Liver (tissue), 8 donors: ENCODE measurements at regions not wholly inside any gene's neighbourhood (a gene's known extent, or its start where the extent isn't known, plus 50 kb on each side); places are given as distances from the start of the nearest gene placed in this dataset.

Experiments used
- DNase-seq: peaks from one replicate; pipeline ENCODE4 v3.0.0-alpha.2; 2017; ENCODE audit warnings: low spot score
- H3K27ac ChIP-seq, 2 donors: one replicate each; pipeline ENCODE4 v1.7.0; 2013; ENCODE audit warnings: inconsistent platforms in 2 of 2, low read length in 2 of 2, control low read depth in 1 of 2, low read depth in 1 of 2, mild to moderate bottlenecking in 1 of 2
- H3K27me3 ChIP-seq, 4 donors: one replicate each; pipeline versions ENCODE4 v1.6.1 to v1.7.0; 2013; ENCODE audit warnings: low read length in 3 of 4, inconsistent platforms in 1 of 4, mild to moderate bottlenecking in 1 of 4, moderate library complexity in 1 of 4; ENCODE audit not compliant: control insufficient read depth in 4 of 4, insufficient read depth in 4 of 4
- H3K36me3 ChIP-seq, 4 donors: one replicate each; pipeline versions ENCODE4 v1.6.1 to v1.7.0; 2013; ENCODE audit warnings: low read length in 3 of 4, mild to moderate bottlenecking in 3 of 4, low read depth in 1 of 4, moderate library complexity in 1 of 4; ENCODE audit not compliant: control insufficient read depth in 4 of 4, insufficient read depth in 3 of 4
- H3K4me1 ChIP-seq, 4 donors: one replicate each; pipeline versions ENCODE4 v1.6.1 to v1.7.0; 2013; ENCODE audit warnings: low read length in 3 of 4, mild to moderate bottlenecking in 3 of 4, moderate library complexity in 1 of 4; ENCODE audit not compliant: control insufficient read depth in 4 of 4, insufficient read depth in 4 of 4
- H3K4me3 ChIP-seq, 3 donors: one replicate each; pipeline versions ENCODE4 v1.6.1 to v1.7.0; 2013; ENCODE audit warnings: low read length in 3 of 3, control low read depth in 1 of 3, low read depth in 1 of 3, mild to moderate bottlenecking in 1 of 3
- H3K9ac ChIP-seq, 2 donors: one replicate each; pipeline ENCODE4 v1.7.0; 2013; ENCODE audit warnings: low read length in 2 of 2, mild to moderate bottlenecking in 2 of 2, moderate library complexity in 2 of 2, control low read depth in 1 of 2, low read depth in 1 of 2
- H3K9me3 ChIP-seq, 4 donors: one replicate each; pipeline versions ENCODE4 v1.6.1 to v1.7.0; 2013; ENCODE audit warnings: low read length in 3 of 4; ENCODE audit not compliant: control insufficient read depth in 4 of 4
- FOXA2 ChIP-seq: IDR thresholded peaks from 2 replicates; pipeline ENCODE4 v1.6.1; 2016; ENCODE audit warnings: antibody characterized with exemption
- HNF4A ChIP-seq, 2 donors: conservative IDR thresholded peaks; 2 replicates each; pipeline ENCODE4 v1.6.1; 2016; ENCODE audit warnings: antibody characterized with exemption in 2 of 2, mild to moderate bottlenecking in 2 of 2
- JUND ChIP-seq, 2 donors: IDR thresholded peaks; 2 replicates each; pipeline ENCODE4 v1.6.1; 2016; ENCODE audit warnings: antibody characterized with exemption in 2 of 2
- RAD21 ChIP-seq, 2 donors: IDR thresholded peaks; 2 replicates each; pipeline ENCODE4 v1.6.1; 2016; ENCODE audit warnings: antibody characterized with exemption in 2 of 2, mild to moderate bottlenecking in 2 of 2
- RXRA ChIP-seq, 2 donors: IDR thresholded peaks; 2 replicates each; pipeline ENCODE4 v1.6.1; 2017 to 2018; ENCODE audit warnings: antibody characterized with exemption in 2 of 2, mild to moderate bottlenecking in 1 of 2
- WGBS: extraction: QIAGEN DNeasy Blood & Tissue Kit; methylation state at CpG from one replicate; pipeline ENCODE4 v1.1.7; 2013; 5-methylcytosine and 5-hydroxymethylcytosine counted together
- TF ChIP-seq, protein P1 (sequence below): fragments of 150-350 bp; IDR thresholded peaks from 2 replicates; pipeline ENCODE4 v1.5.1; 2017; ENCODE audit warnings: improper control_type of control experiment, low read depth, low read length; ENCODE audit not compliant: missing input control
- TF ChIP-seq, protein P2 (sequence below): IDR thresholded peaks from 2 replicates; pipeline ENCODE4 v1.6.1; 2016; ENCODE audit warnings: antibody characterized with exemption, mild to moderate bottlenecking
- TF ChIP-seq, protein P3 (sequence below): IDR thresholded peaks from 2 replicates; pipeline ENCODE4 v1.6.1; 2016; ENCODE audit warnings: antibody characterized with exemption
- TF ChIP-seq, protein P4 (sequence below): IDR thresholded peaks from 2 replicates; pipeline ENCODE4 v1.6.1; 2016; ENCODE audit warnings: antibody characterized with exemption
- TF ChIP-seq, protein P5 (sequence below): IDR thresholded peaks from 2 replicates; pipeline ENCODE4 v1.6.1; 2016; ENCODE audit warnings: antibody characterized with exemption
- donor health status: healthy.
- donor health status: healthy.
- donor health status: healthy.
- donor health status: healthy.
- donor health status: healthy.

DNA sequence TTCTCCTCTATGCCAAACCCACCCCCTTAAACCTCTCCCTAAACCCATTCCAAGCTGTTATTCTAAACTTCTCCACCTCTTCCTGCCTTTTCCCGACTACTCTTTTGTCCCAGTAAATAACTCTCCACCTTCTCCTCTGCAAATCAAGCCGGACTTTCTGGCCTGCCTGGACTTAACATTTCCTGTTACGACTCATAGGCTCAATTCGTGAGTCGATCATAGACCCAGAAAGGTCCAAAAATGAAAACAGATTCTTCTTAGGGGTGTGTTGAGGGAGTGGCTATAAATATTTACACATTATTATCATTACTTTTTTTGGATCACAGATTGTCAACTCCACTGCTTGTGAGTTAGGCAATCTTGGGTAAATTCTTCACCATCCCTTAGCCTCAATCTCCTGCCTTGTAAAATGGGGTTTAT, 59.0 kb upstream of the HABP2 start:
- Histone ChIP-seq H3K4me1 (peaks cover 0 to 2% (median 0%) of the 10 kb centered on the region in 4 donors), H3K36me3 (no peaks in the 10 kb centered on the region), H3K9me3 (no peaks in the 10 kb centered on the region), H3K9ac (no peak overlapping the region), H3K4me3 (no peak overlapping the region), H3K27ac (no peak overlapping the region), H3K27me3 (no peaks in the 10 kb centered on the region)
- WGBS: 72% methylated on average over 5 of the region's 5 CpGs
- no peak for DNase-seq
- no peak for TF ChIP-seq FOXA2

DNA sequence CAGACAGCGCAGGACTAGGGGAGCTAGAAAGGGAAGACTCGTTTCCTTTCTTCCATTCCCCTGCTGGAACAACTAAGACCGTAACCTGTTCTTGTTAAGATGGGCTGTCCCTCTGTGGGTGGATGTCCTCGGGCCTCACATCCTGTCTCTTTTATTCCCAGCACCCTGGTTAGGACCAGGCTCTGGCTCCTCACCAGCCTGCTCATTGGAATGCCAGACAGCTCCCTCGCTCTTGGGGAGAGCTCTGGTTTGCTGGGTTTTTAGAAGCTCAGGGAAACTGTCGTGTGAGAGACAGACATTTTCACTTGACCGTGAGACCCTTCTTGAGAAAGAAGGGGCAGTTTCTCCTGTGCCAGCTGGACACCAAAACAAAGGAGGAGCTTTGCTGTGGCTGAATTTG, 58.1 kb upstream of the HABP2 start:
- Histone ChIP-seq H3K9me3 (no peaks in the 10 kb centered on the region), H3K9ac (no peak overlapping the region), H3K27me3 (no peaks in the 10 kb centered on the region), H3K4me1 (peaks cover 0 to 2% (median 0%) of the 10 kb centered on the region in 4 donors), H3K4me3 (no peak overlapping the region), H3K27ac (no peak overlapping the region), H3K36me3 (no peaks in the 10 kb centered on the region)
- no peak for DNase-seq
- no peak for TF ChIP-seq RXRA (IDR thresholded peaks at IDR 0.05)
- TF ChIP-seq, protein P1, sequence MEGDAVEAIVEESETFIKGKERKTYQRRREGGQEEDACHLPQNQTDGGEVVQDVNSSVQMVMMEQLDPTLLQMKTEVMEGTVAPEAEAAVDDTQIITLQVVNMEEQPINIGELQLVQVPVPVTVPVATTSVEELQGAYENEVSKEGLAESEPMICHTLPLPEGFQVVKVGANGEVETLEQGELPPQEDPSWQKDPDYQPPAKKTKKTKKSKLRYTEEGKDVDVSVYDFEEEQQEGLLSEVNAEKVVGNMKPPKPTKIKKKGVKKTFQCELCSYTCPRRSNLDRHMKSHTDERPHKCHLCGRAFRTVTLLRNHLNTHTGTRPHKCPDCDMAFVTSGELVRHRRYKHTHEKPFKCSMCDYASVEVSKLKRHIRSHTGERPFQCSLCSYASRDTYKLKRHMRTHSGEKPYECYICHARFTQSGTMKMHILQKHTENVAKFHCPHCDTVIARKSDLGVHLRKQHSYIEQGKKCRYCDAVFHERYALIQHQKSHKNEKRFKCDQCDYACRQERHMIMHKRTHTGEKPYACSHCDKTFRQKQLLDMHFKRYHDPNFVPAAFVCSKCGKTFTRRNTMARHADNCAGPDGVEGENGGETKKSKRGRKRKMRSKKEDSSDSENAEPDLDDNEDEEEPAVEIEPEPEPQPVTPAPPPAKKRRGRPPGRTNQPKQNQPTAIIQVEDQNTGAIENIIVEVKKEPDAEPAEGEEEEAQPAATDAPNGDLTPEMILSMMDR: no peak
- TF ChIP-seq FOXA2: no peak
- TF ChIP-seq, protein P2, sequence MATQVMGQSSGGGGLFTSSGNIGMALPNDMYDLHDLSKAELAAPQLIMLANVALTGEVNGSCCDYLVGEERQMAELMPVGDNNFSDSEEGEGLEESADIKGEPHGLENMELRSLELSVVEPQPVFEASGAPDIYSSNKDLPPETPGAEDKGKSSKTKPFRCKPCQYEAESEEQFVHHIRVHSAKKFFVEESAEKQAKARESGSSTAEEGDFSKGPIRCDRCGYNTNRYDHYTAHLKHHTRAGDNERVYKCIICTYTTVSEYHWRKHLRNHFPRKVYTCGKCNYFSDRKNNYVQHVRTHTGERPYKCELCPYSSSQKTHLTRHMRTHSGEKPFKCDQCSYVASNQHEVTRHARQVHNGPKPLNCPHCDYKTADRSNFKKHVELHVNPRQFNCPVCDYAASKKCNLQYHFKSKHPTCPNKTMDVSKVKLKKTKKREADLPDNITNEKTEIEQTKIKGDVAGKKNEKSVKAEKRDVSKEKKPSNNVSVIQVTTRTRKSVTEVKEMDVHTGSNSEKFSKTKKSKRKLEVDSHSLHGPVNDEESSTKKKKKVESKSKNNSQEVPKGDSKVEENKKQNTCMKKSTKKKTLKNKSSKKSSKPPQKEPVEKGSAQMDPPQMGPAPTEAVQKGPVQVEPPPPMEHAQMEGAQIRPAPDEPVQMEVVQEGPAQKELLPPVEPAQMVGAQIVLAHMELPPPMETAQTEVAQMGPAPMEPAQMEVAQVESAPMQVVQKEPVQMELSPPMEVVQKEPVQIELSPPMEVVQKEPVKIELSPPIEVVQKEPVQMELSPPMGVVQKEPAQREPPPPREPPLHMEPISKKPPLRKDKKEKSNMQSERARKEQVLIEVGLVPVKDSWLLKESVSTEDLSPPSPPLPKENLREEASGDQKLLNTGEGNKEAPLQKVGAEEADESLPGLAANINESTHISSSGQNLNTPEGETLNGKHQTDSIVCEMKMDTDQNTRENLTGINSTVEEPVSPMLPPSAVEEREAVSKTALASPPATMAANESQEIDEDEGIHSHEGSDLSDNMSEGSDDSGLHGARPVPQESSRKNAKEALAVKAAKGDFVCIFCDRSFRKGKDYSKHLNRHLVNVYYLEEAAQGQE: no peak
- TF ChIP-seq, protein P3, sequence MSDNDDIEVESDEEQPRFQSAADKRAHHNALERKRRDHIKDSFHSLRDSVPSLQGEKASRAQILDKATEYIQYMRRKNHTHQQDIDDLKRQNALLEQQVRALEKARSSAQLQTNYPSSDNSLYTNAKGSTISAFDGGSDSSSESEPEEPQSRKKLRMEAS: no peak
- TF ChIP-seq, protein P4, sequence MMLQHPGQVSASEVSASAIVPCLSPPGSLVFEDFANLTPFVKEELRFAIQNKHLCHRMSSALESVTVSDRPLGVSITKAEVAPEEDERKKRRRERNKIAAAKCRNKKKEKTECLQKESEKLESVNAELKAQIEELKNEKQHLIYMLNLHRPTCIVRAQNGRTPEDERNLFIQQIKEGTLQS: no peak
- TF ChIP-seq RAD21 (IDR thresholded peaks at IDR 0.05): no peak
- TF ChIP-seq, protein P5, sequence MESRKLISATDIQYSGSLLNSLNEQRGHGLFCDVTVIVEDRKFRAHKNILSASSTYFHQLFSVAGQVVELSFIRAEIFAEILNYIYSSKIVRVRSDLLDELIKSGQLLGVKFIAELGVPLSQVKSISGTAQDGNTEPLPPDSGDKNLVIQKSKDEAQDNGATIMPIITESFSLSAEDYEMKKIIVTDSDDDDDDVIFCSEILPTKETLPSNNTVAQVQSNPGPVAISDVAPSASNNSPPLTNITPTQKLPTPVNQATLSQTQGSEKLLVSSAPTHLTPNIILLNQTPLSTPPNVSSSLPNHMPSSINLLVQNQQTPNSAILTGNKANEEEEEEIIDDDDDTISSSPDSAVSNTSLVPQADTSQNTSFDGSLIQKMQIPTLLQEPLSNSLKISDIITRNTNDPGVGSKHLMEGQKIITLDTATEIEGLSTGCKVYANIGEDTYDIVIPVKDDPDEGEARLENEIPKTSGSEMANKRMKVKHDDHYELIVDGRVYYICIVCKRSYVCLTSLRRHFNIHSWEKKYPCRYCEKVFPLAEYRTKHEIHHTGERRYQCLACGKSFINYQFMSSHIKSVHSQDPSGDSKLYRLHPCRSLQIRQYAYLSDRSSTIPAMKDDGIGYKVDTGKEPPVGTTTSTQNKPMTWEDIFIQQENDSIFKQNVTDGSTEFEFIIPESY: no peak
- no peak for TF ChIP-seq HNF4A (conservative IDR thresholded peaks at IDR 0.05)
- WGBS: 80% methylated on average over 7 of the region's 7 CpGs

DNA sequence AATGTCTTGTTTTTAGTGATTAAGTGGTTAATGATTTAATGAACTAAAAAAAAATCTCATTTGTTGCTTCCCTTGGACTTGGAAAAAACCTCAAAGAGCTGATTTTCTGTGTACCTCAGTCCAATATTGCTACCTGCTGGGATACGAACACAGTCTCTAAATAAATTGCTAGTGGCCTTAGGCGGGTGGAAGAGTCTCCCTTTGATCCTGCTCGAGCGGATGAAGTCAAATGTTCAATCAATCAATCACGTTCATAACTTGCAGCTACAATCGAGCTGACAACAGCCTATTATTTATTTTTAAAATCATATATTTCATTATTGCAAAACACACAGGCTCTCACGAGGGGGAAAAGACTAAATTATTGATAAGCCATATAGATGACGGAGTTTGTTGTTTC, 57.3 kb upstream of the HABP2 start:
- Histone ChIP-seq H3K9me3 (no peaks in the 10 kb centered on the region), H3K9ac (no peak overlapping the region), H3K36me3 (no peaks in the 10 kb centered on the region), H3K27me3 (no peaks in the 10 kb centered on the region), H3K27ac (no peak overlapping the region), H3K4me3 (no peak overlapping the region), H3K4me1 (peaks cover 0 to 2% (median 0%) of the 10 kb centered on the region in 4 donors)
- TF ChIP-seq, protein P5: no peak
- TF ChIP-seq JUND (IDR thresholded peaks at IDR 0.05): no peak
- TF ChIP-seq, protein P3: no peak
- TF ChIP-seq, protein P4: no peak
- 85% methylated on average over 8 of the region's 8 CpGs for WGBS
- no peak for DNase-seq
